HFF-Myc (cell line): ENCODE measurements at regions not wholly inside any gene's neighbourhood (a gene's known extent, or its start where the extent isn't known, plus 50 kb on each side); places are given as distances from the start of the nearest gene placed in this dataset.

ENCODE experiments used
- DNase-seq: peaks from one replicate; pipeline ENCODE4 v3.0.0-alpha.2; 2011; ENCODE audit warnings: low read depth; ENCODE audit errors: extremely low read depth
- H3K4me3 ChIP-seq: replicated peaks from 2 replicates; pipeline ENCODE4 v1.5.1; 2011; ENCODE audit warnings: low read depth, mild to moderate bottlenecking, control low read depth, low read length
- CTCF ChIP-seq: IDR thresholded peaks from 2 replicates; pipeline ENCODE4 v1.5.1; 2012; ENCODE audit warnings: mild to moderate bottlenecking, low read depth, low read length, control low read depth; ENCODE audit errors: missing control alignments

- TF ChIP-seq CTCF: no peak
- no peak overlapping the region for H3K4me3 ChIP-seq
- no peak for DNase-seq
Measured at GRCh38 chr7:424961-425793, 94.5 kb downstream of the PDGFA start.

GRCh38 chr7:425794-426188 lies 93.9 kb downstream of the PDGFA start:
- TF ChIP-seq CTCF: no peak
- no peak overlapping the region for H3K4me3 ChIP-seq
- DNase-seq: no peak

- no peak for TF ChIP-seq CTCF
- H3K4me3 ChIP-seq: no peak overlapping the region
- DNase-seq: no peak
Measured at GRCh38 chr7:426510-426909, 93.1 kb downstream of the PDGFA start.

GRCh38 chr7:427506-428103 lies 92.0 kb downstream of the PDGFA start:
- DNase-seq: no peak
- no peak for TF ChIP-seq CTCF
- no peak overlapping the region for H3K4me3 ChIP-seq

GRCh38 chr7:428387-428786 lies 91.3 kb downstream of the PDGFA start:
- H3K4me3 ChIP-seq: no peak overlapping the region
- TF ChIP-seq CTCF: no peak
- no peak for DNase-seq

GRCh38 chr7:428927-429827 lies 90.5 kb downstream of the PDGFA start:
- no peak for DNase-seq
- H3K4me3 ChIP-seq: no peak overlapping the region
- no peak for TF ChIP-seq CTCF
